ENCODE measurements at regions not wholly inside any gene's neighbourhood (a gene's known extent, or its start where the extent isn't known, plus 50 kb on each side); places are given as distances from the start of the nearest gene placed in this dataset.

GRCh38 chr12:130226126-130226525 lies 63.9 kb downstream of the FZD10 start:
- TF ChIP-seq CTCF (IDR thresholded peaks at IDR 0.05), result no peak
- no peak for TF ChIP-seq POLR2A (IDR thresholded peaks at IDR 0.05)

Measured in heart left ventricle (tissue), 13 donors.